Keratinocyte (primary cell): ENCODE measurements at regions not wholly inside any gene's neighbourhood (a gene's known extent, or its start where the extent isn't known, plus 50 kb on each side); places are given as distances from the start of the nearest gene placed in this dataset.

Experiments used
- DNase-seq: peaks from one replicate; pipeline ENCODE4 v3.0.0-alpha.2; 2011; ENCODE audit warnings: low read depth, missing footprints, low spot score
- FAIRE-seq: peaks from 2 replicates; lab custom pipeline; 2011; peaks lifted over from hg19 to GRCh38; lab: Jason Lieb, UNC
- H2AFZ ChIP-seq: 2 replicates; pipeline ENCODE4 v1.6.0; 2012; ENCODE audit warnings: low read length, control low read depth, inconsistent platforms; ENCODE audit not compliant: control insufficient read depth
- H3K27ac ChIP-seq: 2 replicates; pipeline ENCODE4 v1.5.1; 2011; ENCODE audit warnings: low read length; ENCODE audit not compliant: control insufficient read depth, insufficient read depth
- H3K27me3 ChIP-seq: 3 replicates; pipeline ENCODE4 v1.6.0; 2011; ENCODE audit warnings: low read length; ENCODE audit not compliant: control insufficient read depth, insufficient read depth; ENCODE audit errors: extremely low read depth
- H3K36me3 ChIP-seq, 2 experiments: 2 replicates in 1 of 2; 3 replicates in 1 of 2; pipeline ENCODE4 v1.5.1; 2011; ENCODE audit warnings: low read length in 2 of 2, mild to moderate bottlenecking in 1 of 2; ENCODE audit not compliant: control insufficient read depth in 2 of 2, insufficient read depth in 2 of 2; ENCODE audit errors: extremely low read depth in 1 of 2
- H3K4me1 ChIP-seq: 3 replicates; pipeline ENCODE4 v1.5.1; 2011; ENCODE audit warnings: low read length; ENCODE audit not compliant: control insufficient read depth, insufficient read depth; ENCODE audit errors: extremely low read depth
- H3K4me2 ChIP-seq: 3 replicates; pipeline ENCODE4 v1.6.0; 2011; ENCODE audit warnings: low read depth, low read length; ENCODE audit not compliant: control insufficient read depth, insufficient read depth; ENCODE audit errors: extremely low read depth
- H3K4me3 ChIP-seq, 3 experiments: fragments of 200-600 bp in 1 of 3; sonication (generic) in 1 of 3; 2 replicates in 2 of 3; 3 replicates in 1 of 3; pipeline ENCODE4 v1.5.1; 2011 to 2016; ENCODE audit warnings: low read length in 3 of 3, mild to moderate bottlenecking in 3 of 3, control low read depth in 2 of 3, inconsistent platforms in 1 of 3, low read depth in 1 of 3, mixed read lengths in 1 of 3, mixed run types in 1 of 3, moderate library complexity in 1 of 3; ENCODE audit not compliant: control insufficient read depth in 2 of 3, insufficient read depth in 2 of 3; ENCODE audit errors: extremely low read depth in 1 of 3
- H3K79me2 ChIP-seq: 2 replicates; pipeline ENCODE4 v1.6.0; 2012; ENCODE audit warnings: low read length; ENCODE audit not compliant: control insufficient read depth, insufficient read depth
- H3K9ac ChIP-seq: 3 replicates; pipeline ENCODE4 v1.6.0; 2011; ENCODE audit warnings: low read length; ENCODE audit not compliant: control insufficient read depth, insufficient read depth; ENCODE audit errors: extremely low read depth
- H3K9me1 ChIP-seq: 3 replicates; pipeline ENCODE4 v1.6.0; 2011; ENCODE audit warnings: low read length; ENCODE audit not compliant: control insufficient read depth, insufficient read depth; ENCODE audit errors: extremely low read depth
- H3K9me3 ChIP-seq: 2 replicates; pipeline ENCODE4 v1.5.1; 2012; ENCODE audit warnings: low read depth, low read length; ENCODE audit not compliant: control insufficient read depth
- H4K20me1 ChIP-seq: 3 replicates; pipeline ENCODE4 v1.6.0; 2011; ENCODE audit warnings: low read length; ENCODE audit not compliant: control insufficient read depth, insufficient read depth; ENCODE audit errors: extremely low read depth
- CTCF ChIP-seq, 3 experiments: IDR thresholded peaks in 1 of 3; conservative IDR thresholded peaks in 1 of 3; optimal IDR thresholded peaks in 1 of 3; 2 replicates in 2 of 3; 3 replicates in 1 of 3; pipeline versions ENCODE3 to v1.5.1; 2011; ENCODE audit warnings: low read length in 3 of 3, mild to moderate bottlenecking in 3 of 3, moderate library complexity in 2 of 3, control low read depth in 1 of 3, inconsistent platforms in 1 of 3; ENCODE audit not compliant: insufficient read depth in 2 of 3; ENCODE audit errors: extremely low read depth in 1 of 3
- EZH2 ChIP-seq: IDR thresholded peaks from one replicate; pipeline ENCODE4 v1.6.1; 2012; ENCODE audit warnings: inconsistent platforms, mild to moderate bottlenecking, low read length, moderate library complexity
- dilution Hi-C: fragments of 300-500 bp; cut with MboI; formaldehyde crosslinking; loops from one replicate; pipeline ENCODE4 v1.7.0; 2020; ENCODE audit warnings: low sequenced_read_pairs; ENCODE audit not compliant: extremely low pct_ligation_motif_present

DNA sequence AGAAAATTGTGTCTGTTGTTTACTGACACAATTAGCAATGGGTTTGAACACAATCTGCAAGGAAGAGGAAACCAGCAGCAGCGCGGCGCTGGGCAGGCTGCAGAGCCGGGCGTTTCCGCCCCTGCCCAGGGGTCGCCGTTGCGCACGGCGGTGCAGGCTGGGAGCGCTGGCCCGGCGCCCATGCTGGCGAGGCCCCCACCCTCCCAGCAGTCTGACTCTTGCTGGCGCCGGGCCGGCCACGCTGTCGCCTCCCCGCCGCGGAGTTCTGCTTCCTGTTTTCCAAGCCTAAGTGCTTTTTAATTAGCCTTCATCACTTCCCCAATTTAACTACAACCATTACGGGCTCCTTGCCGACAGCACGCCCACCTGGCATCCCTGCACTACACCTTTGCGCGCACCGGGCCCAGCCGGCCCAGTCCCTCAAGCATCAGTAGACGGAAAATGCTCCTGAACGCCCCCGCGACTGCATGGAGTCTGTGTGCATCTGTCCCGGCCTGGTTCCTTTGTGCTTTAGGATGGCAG lies 212.1 kb downstream of the GXYLT1 start:
- Histone ChIP-seq H3K9me1 (no peaks in the 10 kb centered on the region), H3K27ac (no peak overlapping the region), H3K9ac (no peak overlapping the region), H4K20me1 (no peaks in the 10 kb centered on the region), H2AFZ (peak overlapping the region; percentile 88), H3K79me2 (no peaks in the 10 kb centered on the region), H3K4me1 (no peaks in the 10 kb centered on the region), H3K4me3 (peak overlapping the region; percentile 15 to 44 (median 41)), H3K27me3 (no peaks in the 10 kb centered on the region), H3K4me2 (peak overlapping the region; percentile 78), H3K36me3 (no peaks in the 10 kb centered on the region), H3K9me3 (no peaks in the 10 kb centered on the region)
- DNase-seq (no peak), FAIRE-seq (no peak)
- no peak for TF ChIP-seq CTCF (optimal IDR thresholded peaks at IDR 0.05 in 1 of 3, IDR thresholded peaks at IDR 0.05 in 1 of 3, conservative IDR thresholded peaks at IDR 0.05 in 1 of 3; ENCODE audit: extremely low read depth in 1 of 3, insufficient read depth in 2 of 3, low read length in 3 of 3)
- no peak for TF ChIP-seq EZH2
- dilution Hi-C loops = no loop called here

GRCh38 chr12:41930866-41931437 lies 213.7 kb downstream of the GXYLT1 start:
- Histone ChIP-seq H3K79me2 (no peaks in the 10 kb centered on the region), H3K9me1 (no peaks in the 10 kb centered on the region), H3K9me3 (no peaks in the 10 kb centered on the region), H3K36me3 (no peaks in the 10 kb centered on the region), H4K20me1 (no peaks in the 10 kb centered on the region), H3K27me3 (no peaks in the 10 kb centered on the region), H3K27ac (no peak overlapping the region), H3K9ac (no peak overlapping the region), H3K4me3 (no peak overlapping the region), H2AFZ (peak overlapping the region; percentile 7), H3K4me1 (no peaks in the 10 kb centered on the region), H3K4me2 (peak overlapping the region; percentile 73)
- no peak for DNase-seq
- dilution Hi-C loops = no loop called here
- no peak for FAIRE-seq
- no peak for TF ChIP-seq CTCF (optimal IDR thresholded peaks at IDR 0.05 in 1 of 3, IDR thresholded peaks at IDR 0.05 in 1 of 3, conservative IDR thresholded peaks at IDR 0.05 in 1 of 3; ENCODE audit: extremely low read depth in 1 of 3, insufficient read depth in 2 of 3, low read length in 3 of 3)
- TF ChIP-seq EZH2 = no peak
